Stomach (tissue), 8 donors: ENCODE measurements at regions not wholly inside any gene's neighbourhood (a gene's known extent, or its start where the extent isn't known, plus 50 kb on each side); places are given as distances from the start of the nearest gene placed in this dataset.

Experiments used
- DNase-seq, 2 donors: peaks; one replicate each; pipeline versions ENCODE4 v3.0.0 to v3.0.0-alpha.2; 2013 to 2019
- H3K27ac ChIP-seq, 5 donors: fragments of 200-600 bp in 4 of 5; sonication (generic) in 4 of 5; one replicate each; pipeline ENCODE4 v1.5.1; 2013 to 2019; ENCODE audit warnings: mild to moderate bottlenecking in 1 of 5, moderate library complexity in 1 of 5
- H3K27me3 ChIP-seq, 3 donors: fragments of 200-600 bp; sonication (generic); one replicate each; pipeline ENCODE4 v1.5.1; 2017 to 2019; ENCODE audit warnings: mixed run types in 1 of 3
- H3K36me3 ChIP-seq, 4 donors: fragments of 200-600 bp; sonication (generic); 1 replicate in 3 of 4; 2 replicates in 1 of 4; pipeline ENCODE4 v1.5.1; 2016 to 2019
- H3K4me1 ChIP-seq, 4 donors: fragments of 200-600 bp; sonication (generic); one replicate each; pipeline ENCODE4 v1.5.1; 2016 to 2019
- H3K4me3 ChIP-seq, 4 donors: fragments of 200-600 bp; sonication (generic) in 3 of 4; one replicate each; pipeline ENCODE4 v1.5.1; 2016 to 2019; ENCODE audit warnings: mild to moderate bottlenecking in 1 of 4
- H3K9me3 ChIP-seq, 4 donors: fragments of 200-600 bp; sonication (generic); one replicate each; pipeline ENCODE4 v1.5.1; 2016 to 2019
- EP300 ChIP-seq: sonication (generic); formaldehyde crosslinking; IDR thresholded peaks from one replicate; pipeline ENCODE4 v1.6.1; 2017; ENCODE audit warnings: antibody characterized with exemption
- POLR2A ChIP-seq, 4 donors: fragments of 450-650 bp; IDR thresholded peaks; one replicate each; pipeline ENCODE4 v1.6.1; 2016; ENCODE audit warnings: antibody characterized with exemption in 4 of 4, control low read depth in 2 of 4, mild to moderate bottlenecking in 1 of 4, moderate library complexity in 1 of 4
- POLR2AphosphoS5 ChIP-seq, 3 donors: sonication (generic); formaldehyde crosslinking; IDR thresholded peaks; one replicate each; pipeline ENCODE4 v1.6.1; 2016; ENCODE audit warnings: antibody characterized with exemption in 3 of 3
- WGBS, 5 donors: extraction: QIAGEN DNeasy Blood & Tissue Kit in 3 of 5; methylation state at CpG; one replicate each; pipeline versions ENCODE4 v1.1.5 to v1.1.7; 2013 to 2018; 5-methylcytosine and 5-hydroxymethylcytosine counted together
- intact Hi-C: fragments of 100-400 bp; cut with DNase I; formaldehyde crosslinking; loops from one replicate; pipeline ENCODE4 v1.15.1; 2023; ENCODE audit warnings: low total_unique reads
- TF ChIP-seq, protein P1 (sequence below), 7 experiments: fragments of 450-650 bp in 4 of 7; fragments of 200-600 bp in 3 of 7; sonication (generic) in 3 of 7; IDR thresholded peaks; one replicate each; pipeline ENCODE4 v1.5.1; 2016 to 2019; ENCODE audit warnings: antibody characterized with exemption in 7 of 7, control low read depth in 2 of 7, mild to moderate bottlenecking in 1 of 7
- donor health status: healthy with polysubstance abuse.
- donor health status: Bipolar disorder and iron deficiency.
- donor health status: healthy.

DNA sequence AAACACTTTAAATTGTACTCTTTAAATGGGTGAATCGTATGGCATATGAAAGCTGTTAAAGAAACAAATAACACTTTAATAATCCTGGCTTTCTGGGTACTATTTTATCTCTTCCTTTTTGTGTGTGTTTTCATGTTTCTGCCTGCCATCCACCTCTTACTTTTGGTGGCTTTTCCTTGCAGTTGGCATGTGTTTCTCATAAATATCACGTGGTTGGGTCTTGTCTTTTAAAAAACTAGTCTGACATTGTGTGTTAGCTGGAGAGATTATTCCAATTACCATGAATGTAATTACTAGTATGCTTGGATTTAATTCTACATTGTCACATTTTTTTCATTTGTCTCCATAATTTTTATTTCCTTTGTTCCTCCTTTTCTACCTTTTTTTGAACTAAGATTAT, 262.9 kb upstream of the B3GAT1 start:
- intact Hi-C loops = no loop called here
- Histone ChIP-seq H3K27ac (no peak overlapping the region), H3K4me3 (no peak overlapping the region), H3K27me3 (peaks cover 0 to 21% (median 10%) of the 10 kb centered on the region in 3 donors), H3K4me1 (no peaks in the 10 kb centered on the region), H3K36me3 (no peaks in the 10 kb centered on the region), H3K9me3 (no peaks in the 10 kb centered on the region)
- no peak for DNase-seq
- no peak for TF ChIP-seq POLR2AphosphoS5 (IDR thresholded peaks at IDR 0.05)
- TF ChIP-seq, protein P1, sequence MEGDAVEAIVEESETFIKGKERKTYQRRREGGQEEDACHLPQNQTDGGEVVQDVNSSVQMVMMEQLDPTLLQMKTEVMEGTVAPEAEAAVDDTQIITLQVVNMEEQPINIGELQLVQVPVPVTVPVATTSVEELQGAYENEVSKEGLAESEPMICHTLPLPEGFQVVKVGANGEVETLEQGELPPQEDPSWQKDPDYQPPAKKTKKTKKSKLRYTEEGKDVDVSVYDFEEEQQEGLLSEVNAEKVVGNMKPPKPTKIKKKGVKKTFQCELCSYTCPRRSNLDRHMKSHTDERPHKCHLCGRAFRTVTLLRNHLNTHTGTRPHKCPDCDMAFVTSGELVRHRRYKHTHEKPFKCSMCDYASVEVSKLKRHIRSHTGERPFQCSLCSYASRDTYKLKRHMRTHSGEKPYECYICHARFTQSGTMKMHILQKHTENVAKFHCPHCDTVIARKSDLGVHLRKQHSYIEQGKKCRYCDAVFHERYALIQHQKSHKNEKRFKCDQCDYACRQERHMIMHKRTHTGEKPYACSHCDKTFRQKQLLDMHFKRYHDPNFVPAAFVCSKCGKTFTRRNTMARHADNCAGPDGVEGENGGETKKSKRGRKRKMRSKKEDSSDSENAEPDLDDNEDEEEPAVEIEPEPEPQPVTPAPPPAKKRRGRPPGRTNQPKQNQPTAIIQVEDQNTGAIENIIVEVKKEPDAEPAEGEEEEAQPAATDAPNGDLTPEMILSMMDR (IDR thresholded peaks at IDR 0.05) = no peak
- no peak for TF ChIP-seq EP300
- TF ChIP-seq POLR2A (IDR thresholded peaks at IDR 0.05) = no peak
- WGBS, 5 donors = 52 to 66% (median 56%) methylated on average over 2 of the region's 2 CpGs

DNA sequence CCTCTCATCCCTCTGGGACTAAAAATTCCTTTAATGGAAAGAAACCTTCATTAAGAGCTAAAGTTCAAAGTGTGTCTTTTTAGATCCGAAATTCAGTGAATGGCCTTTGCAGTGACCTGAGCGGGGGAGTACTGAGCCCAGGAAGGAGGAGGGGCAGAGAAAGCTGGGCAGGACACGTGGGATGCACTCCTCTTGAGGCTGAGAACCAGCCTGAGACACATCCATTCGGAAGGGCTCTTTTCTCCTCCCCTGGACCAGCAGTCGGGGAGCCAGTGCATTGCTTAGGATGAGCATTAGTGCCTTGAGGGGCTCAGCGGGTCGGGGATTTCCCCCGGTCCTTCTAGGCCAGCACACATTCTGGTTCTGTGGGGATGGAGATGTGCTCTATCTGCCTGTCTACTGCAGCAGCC, 258.9 kb upstream of the B3GAT1 start:
- Histone ChIP-seq H3K4me1 (no peaks in the 10 kb centered on the region), H3K9me3 (no peaks in the 10 kb centered on the region), H3K4me3 (no peak overlapping the region), H3K27me3 (peaks cover 0 to 33% (median 10%) of the 10 kb centered on the region in 3 donors), H3K36me3 (no peaks in the 10 kb centered on the region), H3K27ac (no peak overlapping the region)
- intact Hi-C loops = no loop called here
- 49 to 64% (median 58%) methylated on average over 7 to 8 of the region's 8 CpGs for WGBS, 5 donors
- peak in 1 of 2 donors; percentile 8 for DNase-seq
- TF ChIP-seq, protein P1 (IDR thresholded peaks at IDR 0.05) = no peak
- TF ChIP-seq EP300 = no peak
- no peak for TF ChIP-seq POLR2A (IDR thresholded peaks at IDR 0.05)
- no peak for TF ChIP-seq POLR2AphosphoS5 (IDR thresholded peaks at IDR 0.05)

DNA sequence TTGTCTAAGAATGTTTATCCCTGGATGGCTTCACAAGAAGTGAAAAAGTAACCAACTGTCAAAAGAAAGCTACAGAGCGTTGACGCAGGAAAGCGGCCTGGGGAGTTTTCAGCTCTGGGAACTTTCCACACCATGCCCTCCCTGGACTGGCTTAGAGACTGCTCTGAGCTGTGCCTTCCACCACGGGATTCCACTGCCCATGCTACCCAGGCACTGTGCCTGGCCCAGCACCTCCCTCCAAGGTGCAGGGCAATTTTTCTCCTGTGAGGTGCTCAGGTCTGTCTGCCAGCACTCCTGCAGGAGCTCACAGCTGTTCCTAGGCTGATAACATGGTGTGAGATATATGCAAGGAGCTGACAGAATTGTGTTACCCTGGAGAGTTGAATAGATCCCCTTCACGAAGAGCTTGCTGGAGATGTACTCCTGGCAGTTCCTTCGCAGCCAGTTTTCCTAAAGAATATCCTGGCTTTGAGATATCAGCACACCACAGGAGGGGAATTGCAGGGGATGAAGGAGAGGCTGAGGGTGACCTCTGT, 258.3 kb upstream of the B3GAT1 start:
- Histone ChIP-seq H3K36me3 (no peaks in the 10 kb centered on the region), H3K4me1 (no peaks in the 10 kb centered on the region), H3K4me3 (no peak overlapping the region), H3K27ac (no peak overlapping the region), H3K9me3 (no peaks in the 10 kb centered on the region), H3K27me3 (peaks cover 0 to 33% (median 10%) of the 10 kb centered on the region in 3 donors)
- DNase-seq = peak in 1 of 2 donors; percentile 20
- WGBS, 5 donors = 55 to 70% (median 57%) methylated on average over 6 of the region's 6 CpGs
- intact Hi-C loops = no loop called here
- TF ChIP-seq POLR2AphosphoS5 (IDR thresholded peaks at IDR 0.05) (no peak), POLR2A (IDR thresholded peaks at IDR 0.05) (no peak), EP300 (no peak)
- TF ChIP-seq, protein P1 (IDR thresholded peaks at IDR 0.05) = no peak

DNA sequence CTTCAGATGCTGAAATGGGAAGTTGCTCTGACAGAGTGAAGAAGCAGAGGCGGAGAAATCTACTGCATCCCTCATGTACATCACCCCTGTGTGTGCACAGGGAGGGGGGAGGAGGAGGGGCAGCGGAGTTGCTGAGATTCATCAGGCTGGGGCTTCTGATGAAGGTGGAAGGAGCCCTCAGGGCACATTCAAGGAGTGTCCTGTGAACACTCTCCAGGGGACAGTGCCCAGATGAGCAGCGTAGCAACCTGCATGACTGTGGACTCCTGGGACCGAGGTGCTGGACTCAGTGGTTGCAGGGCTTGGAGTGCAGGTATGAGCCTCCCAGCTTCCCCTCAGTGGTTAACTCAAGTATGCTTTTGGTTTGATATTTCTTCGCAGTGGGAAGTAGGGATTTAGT, 257.8 kb upstream of the B3GAT1 start:
- H3K36me3 ChIP-seq = no peaks in the 10 kb centered on the region
- DNase-seq = peak in 1 of 2 donors; percentile 13
- no peak overlapping the region for H3K27ac ChIP-seq
- no peak overlapping the region for H3K4me3 ChIP-seq
- TF ChIP-seq POLR2A (IDR thresholded peaks at IDR 0.05) (no peak), EP300 (no peak), POLR2AphosphoS5 (IDR thresholded peaks at IDR 0.05) (no peak)
- TF ChIP-seq, protein P1 (IDR thresholded peaks at IDR 0.05) = no peak
- no peaks in the 10 kb centered on the region for H3K4me1 ChIP-seq
- intact Hi-C loops = no loop called here
- no peaks in the 10 kb centered on the region for H3K9me3 ChIP-seq
- H3K27me3 ChIP-seq = peaks cover 0 to 33% (median 10%) of the 10 kb centered on the region in 3 donors
- 77 to 95% (median 85%) methylated on average over 5 of the region's 5 CpGs for WGBS, 5 donors
